T-cell (primary cell): ENCODE measurements at regions not wholly inside any gene's neighbourhood (a gene's known extent, or its start where the extent isn't known, plus 50 kb on each side); places are given as distances from the start of the nearest gene placed in this dataset.
"Not testable (repeated sequence)": the region's sequence is repeated elsewhere in the genome, so short reads cannot be mapped to it uniquely, and the experiment has no call there.

Experiments used
- ATAC-seq, 4 experiments: fragments of 200-7000 bp in 3 of 4; fragments of 150-1000 bp in 1 of 4; cut with Tn5 transposase; replicated peaks in 1 of 4; 1 replicate in 3 of 4; 2 replicates in 1 of 4; pipeline ENCODE4 v1.10.0; 2021; ENCODE audit warnings: moderate library complexity in 3 of 4, mild to moderate bottlenecking in 2 of 4, moderate number of reproducible peaks in 1 of 4
- CTCF ChIA-PET, 2 donors: fragments of 300-600 bp; sonication (Branson Sonifier 250); formaldehyde crosslinking; loops; one replicate each; lab custom pipeline; 2022; ENCODE audit warnings: antibody characterized with exemption in 2 of 2; lab: Charles Lee
- POLR2A ChIA-PET, 2 donors: fragments of 300-600 bp; sonication (Branson Sonifier 250); formaldehyde crosslinking; loops; one replicate each; lab custom pipeline; 2022; ENCODE audit warnings: antibody characterized with exemption in 2 of 2; lab: Charles Lee
- DNase-seq, 35 experiments: peaks; one replicate each; pipeline versions ENCODE4 v3.0.0 to v3.0.0-alpha.2; 2013 to 2023
- H3K27ac ChIP-seq: one replicate; pipeline ENCODE4 v1.5.1; 2013; ENCODE audit warnings: low read length
- H3K27me3 ChIP-seq, 2 experiments: replicated peaks in 1 of 2; 1 replicate in 1 of 2; 2 replicates in 1 of 2; pipeline versions ENCODE4 v1.6.1 to v1.7.0; 2013; ENCODE audit warnings: low read length in 1 of 2, mixed read lengths in 1 of 2; ENCODE audit not compliant: control insufficient read depth in 2 of 2, insufficient read depth in 2 of 2; ENCODE audit errors: extremely low read depth in 1 of 2
- H3K36me3 ChIP-seq, 2 donors: 1 replicate in 1 of 2; 2 replicates in 1 of 2; pipeline versions ENCODE4 v1.6.1 to v1.7.0; 2013; ENCODE audit warnings: low read length in 1 of 2; ENCODE audit not compliant: control insufficient read depth in 2 of 2, insufficient read depth in 1 of 2; ENCODE audit errors: extremely low read depth in 1 of 2
- H3K4me1 ChIP-seq, 2 experiments: 1 replicate in 1 of 2; 2 replicates in 1 of 2; pipeline versions ENCODE4 v1.6.1 to v1.7.0; 2013; ENCODE audit warnings: low read length in 2 of 2, mixed read lengths in 1 of 2; ENCODE audit not compliant: insufficient read depth in 2 of 2, control insufficient read depth in 1 of 2; ENCODE audit errors: extremely low read depth in 1 of 2
- H3K4me3 ChIP-seq, 2 donors: 1 replicate in 1 of 2; 2 replicates in 1 of 2; pipeline versions ENCODE4 v1.5.1 to v1.7.0; 2013; ENCODE audit warnings: mild to moderate bottlenecking in 2 of 2, low read length in 1 of 2, moderate library complexity in 1 of 2; ENCODE audit not compliant: control insufficient read depth in 1 of 2; ENCODE audit errors: extremely low read depth in 1 of 2
- H3K9me3 ChIP-seq: 2 replicates; pipeline ENCODE4 v1.7.0; 2013
- H3K27ac Mint-ChIP-seq, 2 donors: one replicate each; pipeline ENCODE4 v1.8.0; 2020 to 2021; ENCODE audit warnings: mild to moderate bottlenecking in 2 of 2, mixed read lengths in 2 of 2
- H3K27me3 Mint-ChIP-seq, 2 donors: one replicate each; pipeline ENCODE4 v1.8.0; 2021 to 2022; ENCODE audit warnings: mixed read lengths in 2 of 2
- H3K36me3 Mint-ChIP-seq: one replicate; pipeline ENCODE4 v1.8.0; 2021; ENCODE audit warnings: mixed read lengths
- H3K4me1 Mint-ChIP-seq, 3 donors: one replicate each; pipeline ENCODE4 v1.8.0; 2020 to 2022; ENCODE audit warnings: mixed read lengths in 3 of 3, mild to moderate bottlenecking in 1 of 3
- H3K4me3 Mint-ChIP-seq, 3 donors: one replicate each; pipeline ENCODE4 v1.8.0; 2020 to 2022; ENCODE audit warnings: mild to moderate bottlenecking in 3 of 3, mixed read lengths in 3 of 3, moderate library complexity in 3 of 3
- H3K9me3 Mint-ChIP-seq, 3 donors: one replicate each; pipeline ENCODE4 v1.8.0; 2020 to 2022; ENCODE audit warnings: mixed read lengths in 3 of 3
- WGBS: methylation state at CpG from one replicate; pipeline ENCODE4 v1.1.5; 2013; ENCODE audit warnings: missing lambda C conversion rate; ENCODE audit not compliant: insufficient coverage; 5-methylcytosine and 5-hydroxymethylcytosine counted together

GRCh38 chr17:45579529-45580495 is 89.3 kb upstream of the PLEKHM1 start:
- Histone ChIP-seq H3K4me3 (no peak overlapping the region), H3K9me3 (no peaks in the 10 kb centered on the region), H3K4me1 (peaks cover 8 to 15% of the 10 kb centered on the region in 2 experiments), H3K27ac (no peak overlapping the region), H3K36me3 (peaks cover 0 to 6% of the 10 kb centered on the region in 2 donors), H3K27me3 (no peaks in the 10 kb centered on the region)
- WGBS: 83% methylated on average over 3 of the region's 7 CpGs
- DNase-seq (no peak), ATAC-seq (no peak)
- Mint-ChIP-seq H3K27ac (peak overlapping the region; percentile 2 to 18), H3K4me1 (peaks cover 82 to 85% (median 83%) of the 10 kb centered on the region in 3 donors), H3K36me3 (peaks cover 34% of the 10 kb centered on the region), H3K4me3 (no peak overlapping the region), H3K27me3 (no peaks in the 10 kb centered on the region), H3K9me3 (no peaks in the 10 kb centered on the region)
- ChIA-PET CTCF (no interaction called here), POLR2A (no interaction called here)

GRCh38 chr17:45580924-45581323 is 90.4 kb upstream of the PLEKHM1 start:
- DNase-seq: no peak

DNA sequence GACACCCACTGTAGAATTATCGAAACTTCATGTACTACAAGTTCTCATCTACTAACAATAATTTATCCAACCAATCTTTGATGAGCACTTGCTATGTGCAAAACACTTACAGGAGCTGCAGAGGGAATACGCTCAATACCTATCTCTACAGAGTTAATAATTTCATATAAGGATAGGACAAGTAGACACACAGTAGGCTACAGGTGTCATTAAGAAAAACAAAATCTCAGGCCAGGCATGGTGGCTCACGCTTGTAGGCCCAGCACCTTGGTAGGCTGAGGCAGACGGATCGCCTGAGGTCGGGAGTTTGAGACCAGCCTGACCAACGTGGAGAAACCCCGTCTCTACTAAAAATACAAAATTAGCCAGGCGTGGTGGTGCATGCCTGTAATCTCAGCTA is 91.3 kb upstream of the PLEKHM1 start:
- WGBS: 89% methylated on average over 3 of the region's 9 CpGs
- Mint-ChIP-seq H3K9me3 (no peaks in the 10 kb centered on the region), H3K4me1 (peaks cover 65 to 75% (median 67%) of the 10 kb centered on the region in 3 donors), H3K36me3 (peaks cover 24% of the 10 kb centered on the region), H3K27me3 (no peaks in the 10 kb centered on the region), H3K4me3 (peak overlapping the region in 1 of 3 donors; percentile 33), H3K27ac (peak overlapping the region; percentile 2 to 34)
- H3K4me3 ChIP-seq: no peak overlapping the region
- no peak for ATAC-seq
- no peak overlapping the region for H3K27ac ChIP-seq
- H3K36me3 ChIP-seq: peaks cover 0 to 6% of the 10 kb centered on the region in 2 donors
- no peaks in the 10 kb centered on the region for H3K27me3 ChIP-seq
- H3K4me1 ChIP-seq: peaks cover 11 to 15% of the 10 kb centered on the region in 2 experiments
- POLR2A ChIA-PET: interaction anchor here in 1 of 2 donors (0.6 kb wide), 1 partner anchor 9 kb away, joined by 14 read pairs; no protein-coding TSS in a partner anchor
- CTCF ChIA-PET: interaction anchor here in 1 of 2 donors (0.6 kb wide), 1 partner anchor 1210 kb away, joined by 3 read pairs; no protein-coding TSS in a partner anchor
- no peaks in the 10 kb centered on the region for H3K9me3 ChIP-seq
- DNase-seq: no peak

More at GRCh38 chr17:45580924-45581323, 90.4 kb upstream of the PLEKHM1 start:
- WGBS: 100% methylated on average over 1 of the region's 7 CpGs
- Mint-ChIP-seq H3K27ac (no peak overlapping the region), H3K4me1 (peaks cover 73 to 84% (median 76%) of the 10 kb centered on the region in 3 donors), H3K36me3 (peaks cover 33% of the 10 kb centered on the region), H3K4me3 (peak overlapping the region in 1 of 3 donors; percentile 33), H3K9me3 (no peaks in the 10 kb centered on the region), H3K27me3 (no peaks in the 10 kb centered on the region)
- ATAC-seq: no peak
- H3K27me3 ChIP-seq: no peaks in the 10 kb centered on the region
- H3K4me3 ChIP-seq: no peak overlapping the region
- CTCF ChIA-PET: no interaction called here
- no peaks in the 10 kb centered on the region for H3K9me3 ChIP-seq
- H3K4me1 ChIP-seq: peaks cover 8 to 15% of the 10 kb centered on the region in 2 experiments
- H3K27ac ChIP-seq: no peak overlapping the region
- H3K36me3 ChIP-seq: peaks cover 0 to 6% of the 10 kb centered on the region in 2 donors
- POLR2A ChIA-PET: no interaction called here

GRCh38 chr17:45584092-45585036 is 93.8 kb upstream of the PLEKHM1 start:
- peaks cover 46 to 55% (median 48%) of the 10 kb centered on the region in 3 donors for H3K4me1 Mint-ChIP-seq
- peak; percentile 64 to 67 (median 66) for ATAC-seq
- ChIA-PET POLR2A (interaction anchor here in 1 of 2 donors (0.7 kb wide), 1 partner anchor 1657 kb away, joined by 4 read pairs; no protein-coding TSS in a partner anchor), CTCF (no interaction called here)
- H3K27ac Mint-ChIP-seq: peak overlapping the region; percentile 96 to 97
- no peaks in the 10 kb centered on the region for H3K9me3 ChIP-seq
- peak overlapping the region; percentile 58 to 71 for H3K4me3 ChIP-seq
- DNase-seq: peak; percentile 38 to 82 (median 64)
- H3K27me3 Mint-ChIP-seq: peaks cover 0 to 4% of the 10 kb centered on the region in 2 donors
- WGBS: under 1% methylated on average over 44 of the region's 62 CpGs
- H3K4me3 Mint-ChIP-seq: peak overlapping the region; percentile 98
- peak overlapping the region; percentile 85 for H3K27ac ChIP-seq
- peaks cover 11 to 15% of the 10 kb centered on the region in 2 experiments for H3K4me1 ChIP-seq
- H3K36me3 ChIP-seq: peaks cover 0 to 3% of the 10 kb centered on the region in 2 donors
- H3K9me3 Mint-ChIP-seq: no peaks in the 10 kb centered on the region
- H3K36me3 Mint-ChIP-seq: peaks cover 13% of the 10 kb centered on the region
- no peaks in the 10 kb centered on the region for H3K27me3 ChIP-seq

GRCh38 chr17:45585037-45585733 is 94.7 kb upstream of the PLEKHM1 start:
- Mint-ChIP-seq H3K36me3 (peaks cover 11% of the 10 kb centered on the region), H3K4me1 (peaks cover 38 to 47% (median 40%) of the 10 kb centered on the region in 3 donors), H3K27ac (peak overlapping the region; percentile 94 to 96), H3K4me3 (peak overlapping the region; percentile 94 to 98 (median 98))
- peak; percentile 60 to 92 (median 80) for DNase-seq
- peak; percentile 80 to 83 (median 83) for ATAC-seq
- 0% methylated on average over 34 of the region's 56 CpGs for WGBS
- H3K9me3 ChIP-seq, H3K27me3 Mint-ChIP-seq, POLR2A ChIA-PET, H3K36me3 ChIP-seq, CTCF ChIA-PET, H3K9me3 Mint-ChIP-seq, H3K27me3 ChIP-seq: not testable (repeated sequence)
- Histone ChIP-seq H3K4me1 (peaks cover 11 to 15% of the 10 kb centered on the region in 2 experiments), H3K4me3 (peak overlapping the region; percentile 60 to 71), H3K27ac (peak overlapping the region; percentile 85)
